Sigmoid colon (tissue), 4 donors: ENCODE measurements at regions not wholly inside any gene's neighbourhood (a gene's known extent, or its start where the extent isn't known, plus 50 kb on each side); places are given as distances from the start of the nearest gene placed in this dataset.

Experiments used
- EP300 ChIP-seq, 4 donors: sonication (generic); formaldehyde crosslinking; IDR thresholded peaks; one replicate each; pipeline ENCODE4 v1.6.1; 2017; ENCODE audit warnings: antibody characterized with exemption in 4 of 4
- POLR2A ChIP-seq, 2 donors: fragments of 450-650 bp; IDR thresholded peaks; one replicate each; pipeline ENCODE4 v1.6.1; 2016; ENCODE audit warnings: antibody characterized with exemption in 2 of 2, mild to moderate bottlenecking in 2 of 2, moderate library complexity in 2 of 2
- POLR2AphosphoS5 ChIP-seq, 4 donors: sonication (generic); formaldehyde crosslinking; IDR thresholded peaks; one replicate each; pipeline ENCODE4 v1.6.1; 2017; ENCODE audit warnings: antibody characterized with exemption in 4 of 4
- TF ChIP-seq, protein P1 (sequence below), 4 experiments: fragments of 450-650 bp in 3 of 4; fragments of 200-600 bp in 1 of 4; IDR thresholded peaks; one replicate each; pipeline ENCODE4 v1.5.1; 2016 to 2019; ENCODE audit warnings: antibody characterized with exemption in 4 of 4, mild to moderate bottlenecking in 3 of 4, moderate library complexity in 2 of 4

DNA sequence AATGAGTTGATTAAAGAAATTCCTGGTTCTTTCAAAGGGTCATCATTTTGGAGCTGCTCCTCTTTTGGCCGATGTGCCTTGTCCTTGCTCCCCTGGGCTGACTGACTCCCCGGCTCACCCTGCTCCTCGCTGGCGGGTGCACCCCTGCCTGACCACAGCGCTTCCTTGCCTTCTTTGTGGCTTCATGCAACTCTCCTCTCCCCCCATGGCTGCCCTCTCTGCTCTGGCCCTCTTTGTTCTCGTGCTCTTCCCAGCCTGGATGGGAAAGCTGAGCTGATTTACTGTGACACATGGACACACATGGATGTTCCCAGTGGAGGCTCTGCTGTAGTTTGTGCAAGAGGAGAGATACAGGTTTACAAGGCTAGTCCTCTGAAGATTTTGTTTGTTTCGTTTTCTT lies 234.6 kb downstream of the HAUS1 start:
- TF ChIP-seq, protein P1, sequence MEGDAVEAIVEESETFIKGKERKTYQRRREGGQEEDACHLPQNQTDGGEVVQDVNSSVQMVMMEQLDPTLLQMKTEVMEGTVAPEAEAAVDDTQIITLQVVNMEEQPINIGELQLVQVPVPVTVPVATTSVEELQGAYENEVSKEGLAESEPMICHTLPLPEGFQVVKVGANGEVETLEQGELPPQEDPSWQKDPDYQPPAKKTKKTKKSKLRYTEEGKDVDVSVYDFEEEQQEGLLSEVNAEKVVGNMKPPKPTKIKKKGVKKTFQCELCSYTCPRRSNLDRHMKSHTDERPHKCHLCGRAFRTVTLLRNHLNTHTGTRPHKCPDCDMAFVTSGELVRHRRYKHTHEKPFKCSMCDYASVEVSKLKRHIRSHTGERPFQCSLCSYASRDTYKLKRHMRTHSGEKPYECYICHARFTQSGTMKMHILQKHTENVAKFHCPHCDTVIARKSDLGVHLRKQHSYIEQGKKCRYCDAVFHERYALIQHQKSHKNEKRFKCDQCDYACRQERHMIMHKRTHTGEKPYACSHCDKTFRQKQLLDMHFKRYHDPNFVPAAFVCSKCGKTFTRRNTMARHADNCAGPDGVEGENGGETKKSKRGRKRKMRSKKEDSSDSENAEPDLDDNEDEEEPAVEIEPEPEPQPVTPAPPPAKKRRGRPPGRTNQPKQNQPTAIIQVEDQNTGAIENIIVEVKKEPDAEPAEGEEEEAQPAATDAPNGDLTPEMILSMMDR (IDR thresholded peaks at IDR 0.05): no peak
- no peak for TF ChIP-seq POLR2AphosphoS5 (IDR thresholded peaks at IDR 0.05)
- no peak for TF ChIP-seq POLR2A (IDR thresholded peaks at IDR 0.05)
- TF ChIP-seq EP300 (IDR thresholded peaks at IDR 0.05): no peak
